ENCODE measurements at regions not wholly inside any gene's neighbourhood (a gene's known extent, or its start where the extent isn't known, plus 50 kb on each side); places are given as distances from the start of the nearest gene placed in this dataset.

GRCh38 chr2:176463546-176463945, 194.3 kb downstream of the MTX2 start:
- Mint-ChIP-seq H3K36me3 (ENCODE audit: low read depth) (no peaks in the 10 kb centered on the region), H3K4me3 (no peak overlapping the region), H3K27ac (ENCODE audit: unreplicated experiment) (no peak overlapping the region), H3K27me3 (ENCODE audit: low read depth) (peaks cover 62% of the 10 kb centered on the region), H3K4me1 (peaks cover 7% of the 10 kb centered on the region), H3K9me3 (no peaks in the 10 kb centered on the region)
- DNase-seq (ENCODE audit: low read depth, low spot score), result no peak
- TF ChIP-seq, protein P1, sequence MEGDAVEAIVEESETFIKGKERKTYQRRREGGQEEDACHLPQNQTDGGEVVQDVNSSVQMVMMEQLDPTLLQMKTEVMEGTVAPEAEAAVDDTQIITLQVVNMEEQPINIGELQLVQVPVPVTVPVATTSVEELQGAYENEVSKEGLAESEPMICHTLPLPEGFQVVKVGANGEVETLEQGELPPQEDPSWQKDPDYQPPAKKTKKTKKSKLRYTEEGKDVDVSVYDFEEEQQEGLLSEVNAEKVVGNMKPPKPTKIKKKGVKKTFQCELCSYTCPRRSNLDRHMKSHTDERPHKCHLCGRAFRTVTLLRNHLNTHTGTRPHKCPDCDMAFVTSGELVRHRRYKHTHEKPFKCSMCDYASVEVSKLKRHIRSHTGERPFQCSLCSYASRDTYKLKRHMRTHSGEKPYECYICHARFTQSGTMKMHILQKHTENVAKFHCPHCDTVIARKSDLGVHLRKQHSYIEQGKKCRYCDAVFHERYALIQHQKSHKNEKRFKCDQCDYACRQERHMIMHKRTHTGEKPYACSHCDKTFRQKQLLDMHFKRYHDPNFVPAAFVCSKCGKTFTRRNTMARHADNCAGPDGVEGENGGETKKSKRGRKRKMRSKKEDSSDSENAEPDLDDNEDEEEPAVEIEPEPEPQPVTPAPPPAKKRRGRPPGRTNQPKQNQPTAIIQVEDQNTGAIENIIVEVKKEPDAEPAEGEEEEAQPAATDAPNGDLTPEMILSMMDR (conservative IDR thresholded peaks at IDR 0.05), result no peak

- Mint-ChIP-seq H3K9me3 (no peaks in the 10 kb centered on the region), H3K4me1 (peaks cover 7% of the 10 kb centered on the region), H3K4me3 (no peak overlapping the region), H3K36me3 (ENCODE audit: low read depth) (no peaks in the 10 kb centered on the region), H3K27ac (ENCODE audit: unreplicated experiment) (no peak overlapping the region), H3K27me3 (ENCODE audit: low read depth) (peaks cover 49% of the 10 kb centered on the region)
- TF ChIP-seq, protein P1 (conservative IDR thresholded peaks at IDR 0.05), result no peak
- DNase-seq (ENCODE audit: low read depth, low spot score), result no peak
These were observed 195.8 kb downstream of the MTX2 start for GRCh38 chr2:176464886-176465564.

GRCh38 chr2:176466918-176467452, 197.7 kb downstream of the MTX2 start:
- no peak for DNase-seq (ENCODE audit: low read depth, low spot score)
- H3K27ac Mint-ChIP-seq (ENCODE audit: unreplicated experiment), result no peak overlapping the region
- TF ChIP-seq, protein P1 (conservative IDR thresholded peaks at IDR 0.05), result no peak
- H3K9me3 Mint-ChIP-seq, result no peaks in the 10 kb centered on the region
- H3K36me3 Mint-ChIP-seq (ENCODE audit: low read depth), result no peaks in the 10 kb centered on the region
- no peak overlapping the region for H3K4me3 Mint-ChIP-seq
- H3K27me3 Mint-ChIP-seq (ENCODE audit: low read depth), result peaks cover 40% of the 10 kb centered on the region
- peaks cover 6% of the 10 kb centered on the region for H3K4me1 Mint-ChIP-seq

DNA sequence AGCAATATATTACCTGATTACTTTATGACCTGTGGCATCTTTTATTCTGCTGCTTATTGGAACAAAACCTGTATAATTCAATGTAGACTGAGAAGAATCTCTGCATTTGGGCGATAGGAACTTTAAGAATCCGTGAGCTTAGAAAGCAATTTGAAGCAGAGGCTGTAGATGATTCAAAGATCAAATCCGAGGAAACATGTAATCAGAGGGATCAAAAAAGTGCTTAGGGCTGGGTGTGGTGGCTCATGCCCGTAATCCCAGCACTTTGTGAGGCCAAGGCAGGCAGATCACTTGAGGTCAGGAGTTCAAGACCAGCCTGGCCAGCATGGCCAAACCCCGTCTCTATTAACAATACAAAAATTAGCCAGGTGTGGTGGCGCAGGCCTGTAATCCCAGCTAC, 198.4 kb downstream of the MTX2 start:
- Mint-ChIP-seq H3K36me3 (ENCODE audit: low read depth) (no peaks in the 10 kb centered on the region), H3K4me1 (peaks cover under 1% of the 10 kb centered on the region), H3K27ac (ENCODE audit: unreplicated experiment) (no peak overlapping the region), H3K9me3 (no peaks in the 10 kb centered on the region), H3K4me3 (no peak overlapping the region), H3K27me3 (ENCODE audit: low read depth) (peaks cover 34% of the 10 kb centered on the region)
- DNase-seq (ENCODE audit: low read depth, low spot score), result no peak
- TF ChIP-seq, protein P1 (conservative IDR thresholded peaks at IDR 0.05), result no peak

GRCh38 chr2:176468457-176469113, 199.3 kb downstream of the MTX2 start:
- Mint-ChIP-seq H3K4me1 (no peaks in the 10 kb centered on the region), H3K36me3 (ENCODE audit: low read depth) (no peaks in the 10 kb centered on the region), H3K27me3 (ENCODE audit: low read depth) (peaks cover 29% of the 10 kb centered on the region), H3K4me3 (no peak overlapping the region), H3K9me3 (no peaks in the 10 kb centered on the region), H3K27ac (ENCODE audit: unreplicated experiment) (no peak overlapping the region)
- TF ChIP-seq, protein P1 (conservative IDR thresholded peaks at IDR 0.05), result no peak
- no peak for DNase-seq (ENCODE audit: low read depth, low spot score)

All from neural crest cell (in vitro differentiated cells).